ENCODE measurements at regions not wholly inside any gene's neighbourhood (a gene's known extent, or its start where the extent isn't known, plus 50 kb on each side); places are given as distances from the start of the nearest gene placed in this dataset.

DNA sequence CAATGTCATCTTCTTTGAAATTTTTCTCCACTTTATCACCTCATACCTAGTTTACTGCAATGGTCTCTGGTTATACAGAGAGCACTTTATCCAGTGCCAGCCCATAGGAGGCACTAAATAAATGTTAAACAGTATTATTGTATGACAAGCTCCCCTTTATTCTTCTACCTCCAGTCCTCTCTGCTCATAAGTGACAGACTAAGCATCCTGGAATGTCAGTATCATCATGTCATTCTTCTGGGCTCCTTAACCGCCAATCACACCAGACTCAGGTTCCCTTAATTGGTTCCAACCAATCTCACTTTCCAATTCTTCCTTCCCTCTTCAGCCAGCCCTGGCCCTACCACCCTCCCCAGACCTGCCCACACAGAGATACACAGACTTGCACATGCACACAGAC, 93.1 kb downstream of the RPL27A start:
- Mint-ChIP-seq H3K4me1 (peaks cover 0 to 3% (median 0%) of the 10 kb centered on the region in 4 donors), H3K27me3 (peaks cover 2 to 17% (median 6%) of the 10 kb centered on the region in 5 donors)

DNA sequence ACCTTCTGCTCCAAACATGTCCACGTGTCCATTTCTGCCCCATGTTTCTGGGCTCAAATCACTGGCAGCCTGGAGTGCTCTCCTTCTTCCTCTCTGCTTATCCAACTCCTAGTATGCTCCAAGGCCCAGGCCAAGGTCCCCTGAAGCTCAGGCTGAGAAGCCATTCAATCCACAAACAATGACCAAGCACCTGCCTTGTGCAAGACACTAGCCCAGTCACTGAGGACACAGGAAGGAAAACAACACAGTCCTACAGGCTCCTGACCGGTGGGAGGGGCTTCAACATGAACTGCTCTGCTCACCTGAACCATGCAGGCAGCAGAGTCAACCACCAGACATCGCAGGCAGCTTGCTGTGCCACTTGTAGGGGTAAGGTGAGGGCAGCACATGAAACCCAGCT, 93.6 kb downstream of the RPL27A start:
- no peak overlapping the region for H3K27ac Mint-ChIP-seq
- H3K4me1 Mint-ChIP-seq: peaks cover 0 to 3% (median 0%) of the 10 kb centered on the region in 4 donors
- H3K9me3 Mint-ChIP-seq: no peaks in the 10 kb centered on the region
- H3K36me3 Mint-ChIP-seq: no peaks in the 10 kb centered on the region
- ATAC-seq (no peak), DNase-seq (no peak)
- POLR2A ChIA-PET: no interaction called here
- no peak overlapping the region for H3K4me3 Mint-ChIP-seq
- peaks cover 2 to 22% (median 11%) of the 10 kb centered on the region in 5 donors for H3K27me3 Mint-ChIP-seq

More for the DNA sequence above, 93.1 kb downstream of the RPL27A start:
- Mint-ChIP-seq H3K4me3 (no peak overlapping the region), H3K9me3 (no peaks in the 10 kb centered on the region), H3K36me3 (no peaks in the 10 kb centered on the region), H3K27ac (no peak overlapping the region)
- ATAC-seq (no peak), DNase-seq (no peak)
- POLR2A ChIA-PET: no interaction called here

DNA sequence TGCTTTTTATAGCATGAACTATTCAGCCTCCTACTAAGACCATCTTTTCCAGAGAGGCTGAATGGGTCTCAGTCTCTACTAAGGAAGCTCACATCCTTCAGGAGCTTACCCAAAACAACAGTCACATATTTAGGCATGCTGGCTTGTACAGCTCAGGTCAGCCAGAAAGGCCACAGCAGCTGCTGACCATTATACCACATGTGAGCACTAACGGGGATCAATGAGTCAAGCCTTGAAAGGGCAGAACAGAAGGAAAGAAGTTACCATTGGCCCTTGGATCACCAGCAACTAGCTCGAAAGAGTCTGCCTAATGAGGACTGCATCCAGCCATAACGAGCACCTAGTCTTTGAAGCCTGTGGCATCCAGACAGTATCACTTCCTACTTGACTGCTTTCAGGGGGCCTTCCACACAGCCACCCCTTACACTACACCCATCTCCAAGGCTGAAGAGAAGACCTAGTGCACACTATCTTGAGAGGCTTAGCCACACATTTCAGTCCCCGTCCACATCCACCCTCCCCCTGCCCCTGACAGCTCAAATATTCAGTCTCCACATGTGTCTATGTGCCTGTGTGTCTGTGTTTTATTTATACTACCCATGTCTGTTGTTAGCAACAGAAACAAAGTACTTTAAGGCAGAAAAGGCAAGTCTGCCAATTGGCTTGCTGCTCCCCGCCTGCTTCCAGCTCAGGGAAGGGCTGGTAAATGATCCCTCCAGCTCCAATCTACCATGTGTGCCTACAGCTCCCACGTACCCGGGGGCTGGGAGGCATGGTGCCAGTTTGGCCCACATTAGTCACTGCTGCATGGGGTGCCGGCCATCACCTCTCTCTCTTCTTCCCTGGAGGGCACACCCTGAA, 95.5 kb downstream of the RPL27A start:
- H3K27me3 Mint-ChIP-seq: peaks cover 2 to 23% (median 14%) of the 10 kb centered on the region in 5 donors
- H3K36me3 Mint-ChIP-seq: no peaks in the 10 kb centered on the region
- ATAC-seq: no peak
- POLR2A ChIA-PET: no interaction called here
- no peak for DNase-seq
- peaks cover 0 to 3% (median 0%) of the 10 kb centered on the region in 4 donors for H3K4me1 Mint-ChIP-seq
- H3K4me3 Mint-ChIP-seq: no peak overlapping the region
- H3K9me3 Mint-ChIP-seq: no peaks in the 10 kb centered on the region
- H3K27ac Mint-ChIP-seq: no peak overlapping the region

- DNase-seq (no peak), ATAC-seq (no peak)
- no peak overlapping the region for H3K4me3 Mint-ChIP-seq
- POLR2A ChIA-PET: interaction anchor here (0.7 kb wide), 1 partner anchor 10 kb away, joined by 4 read pairs; no protein-coding TSS in a partner anchor
- H3K4me1 Mint-ChIP-seq: peaks cover 0 to 3% (median 0%) of the 10 kb centered on the region in 4 donors
- no peaks in the 10 kb centered on the region for H3K36me3 Mint-ChIP-seq
- H3K27ac Mint-ChIP-seq: no peak overlapping the region
- no peaks in the 10 kb centered on the region for H3K9me3 Mint-ChIP-seq
- H3K27me3 Mint-ChIP-seq: peaks cover 2 to 23% (median 14%) of the 10 kb centered on the region in 5 donors
Measured at GRCh38 chr11:8779107-8779506, 96.5 kb downstream of the RPL27A start.

DNA sequence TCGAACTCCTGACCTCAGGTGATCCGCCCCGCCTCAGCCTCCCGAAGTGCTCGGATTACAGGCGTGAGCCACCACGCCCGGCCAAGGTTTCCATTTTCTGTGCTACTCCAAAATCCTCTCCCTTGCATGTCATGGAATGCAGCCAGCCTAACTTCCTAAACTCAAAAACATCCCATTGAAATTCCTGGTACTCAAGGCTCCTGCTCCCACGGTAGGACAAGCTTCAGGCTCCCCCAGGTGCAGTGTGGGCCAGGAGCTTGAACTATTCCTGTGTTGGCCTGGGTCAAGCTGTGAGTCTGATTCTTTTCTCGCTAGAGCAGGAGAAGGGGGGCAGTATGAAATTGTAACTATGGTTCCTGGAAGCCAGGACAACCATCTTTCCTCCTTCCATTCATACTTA, 97.1 kb downstream of the RPL27A start:
- DNase-seq (no peak), ATAC-seq (no peak)
- no peak overlapping the region for H3K4me3 Mint-ChIP-seq
- POLR2A ChIA-PET: interaction anchor here (0.7 kb wide), 1 partner anchor 11 kb away, joined by 4 read pairs; no protein-coding TSS in a partner anchor
- peaks cover 2 to 23% (median 14%) of the 10 kb centered on the region in 5 donors for H3K27me3 Mint-ChIP-seq
- H3K9me3 Mint-ChIP-seq: no peaks in the 10 kb centered on the region
- H3K36me3 Mint-ChIP-seq: no peaks in the 10 kb centered on the region
- peaks cover 0 to 2% (median 0%) of the 10 kb centered on the region in 4 donors for H3K4me1 Mint-ChIP-seq
- H3K27ac Mint-ChIP-seq: no peak overlapping the region

DNA sequence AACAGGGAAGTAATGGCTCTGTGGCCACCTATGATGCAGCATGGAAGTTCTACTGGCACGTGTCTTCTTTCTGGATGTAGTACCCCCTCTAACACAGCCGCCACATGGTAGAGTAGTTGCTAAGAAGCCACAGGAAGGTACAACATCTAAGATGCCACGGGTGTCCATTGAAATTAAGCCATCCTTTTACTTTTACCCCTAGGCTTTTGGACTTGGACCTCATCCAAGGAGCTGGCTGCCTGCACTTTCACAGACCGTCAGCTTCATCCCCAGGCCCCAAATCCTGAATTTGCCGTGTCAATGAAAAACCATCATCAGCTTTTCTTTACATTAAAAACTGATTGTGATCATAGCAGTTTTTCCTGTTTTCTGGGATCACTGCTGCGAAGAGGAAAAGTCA, 102.4 kb downstream of the RPL27A start:
- no peak overlapping the region for H3K27ac Mint-ChIP-seq
- DNase-seq: no peak
- no peaks in the 10 kb centered on the region for H3K36me3 Mint-ChIP-seq
- POLR2A ChIA-PET: no interaction called here
- no peak for ATAC-seq
- no peaks in the 10 kb centered on the region for H3K9me3 Mint-ChIP-seq
- no peak overlapping the region for H3K4me3 Mint-ChIP-seq
- peaks cover 0 to 18% (median 11%) of the 10 kb centered on the region in 5 donors for H3K27me3 Mint-ChIP-seq
- peaks cover 0 to 4% (median 1%) of the 10 kb centered on the region in 4 donors for H3K4me1 Mint-ChIP-seq

- Mint-ChIP-seq H3K27me3 (peaks cover 0 to 15% (median 7%) of the 10 kb centered on the region in 5 donors), H3K36me3 (no peaks in the 10 kb centered on the region), H3K4me1 (peaks cover 0 to 4% (median 1%) of the 10 kb centered on the region in 4 donors), H3K27ac (no peak overlapping the region), H3K4me3 (no peak overlapping the region), H3K9me3 (no peaks in the 10 kb centered on the region)
- no peak for ATAC-seq
- DNase-seq: no peak
- POLR2A ChIA-PET: no interaction called here
Measured at GRCh38 chr11:8785457-8785856, 102.9 kb downstream of the RPL27A start.

- Mint-ChIP-seq H3K27me3 (peaks cover 0 to 10% (median 2%) of the 10 kb centered on the region in 5 donors), H3K9me3 (no peaks in the 10 kb centered on the region), H3K4me3 (no peak overlapping the region), H3K36me3 (no peaks in the 10 kb centered on the region), H3K4me1 (peaks cover 0 to 4% (median 1%) of the 10 kb centered on the region in 4 donors), H3K27ac (no peak overlapping the region)
- ATAC-seq (no peak), DNase-seq (no peak)
- POLR2A ChIA-PET: no interaction called here
Measured at GRCh38 chr11:8785998-8786397, 103.4 kb downstream of the RPL27A start.

- Mint-ChIP-seq H3K9me3 (no peaks in the 10 kb centered on the region), H3K27me3 (peaks cover 0 to 2% (median 0%) of the 10 kb centered on the region in 5 donors), H3K36me3 (no peaks in the 10 kb centered on the region), H3K4me3 (no peak overlapping the region), H3K27ac (no peak overlapping the region), H3K4me1 (peaks cover 0 to 4% (median 1%) of the 10 kb centered on the region in 4 donors)
- POLR2A ChIA-PET: no interaction called here
- DNase-seq (no peak), ATAC-seq (no peak)
Measured at GRCh38 chr11:8786933-8787332, 104.3 kb downstream of the RPL27A start.

GRCh38 chr11:8787372-8787771, 104.8 kb downstream of the RPL27A start:
- no peak for DNase-seq
- H3K27me3 Mint-ChIP-seq: peaks cover 0 to 2% (median 0%) of the 10 kb centered on the region in 5 donors
- POLR2A ChIA-PET: no interaction called here
- peaks cover 0 to 4% (median 1%) of the 10 kb centered on the region in 4 donors for H3K4me1 Mint-ChIP-seq
- no peaks in the 10 kb centered on the region for H3K9me3 Mint-ChIP-seq
- ATAC-seq: no peak
- no peak overlapping the region for H3K27ac Mint-ChIP-seq
- no peak overlapping the region for H3K4me3 Mint-ChIP-seq
- no peaks in the 10 kb centered on the region for H3K36me3 Mint-ChIP-seq

- Mint-ChIP-seq H3K36me3 (no peaks in the 10 kb centered on the region), H3K4me3 (no peak overlapping the region), H3K4me1 (peaks cover 0 to 4% (median 1%) of the 10 kb centered on the region in 4 donors), H3K9me3 (no peaks in the 10 kb centered on the region), H3K27ac (no peak overlapping the region), H3K27me3 (peaks cover 0 to 1% (median 0%) of the 10 kb centered on the region in 5 donors)
- POLR2A ChIA-PET: no interaction called here
- DNase-seq: no peak
- no peak for ATAC-seq
Measured at GRCh38 chr11:8788616-8789015, 106.0 kb downstream of the RPL27A start.

DNA sequence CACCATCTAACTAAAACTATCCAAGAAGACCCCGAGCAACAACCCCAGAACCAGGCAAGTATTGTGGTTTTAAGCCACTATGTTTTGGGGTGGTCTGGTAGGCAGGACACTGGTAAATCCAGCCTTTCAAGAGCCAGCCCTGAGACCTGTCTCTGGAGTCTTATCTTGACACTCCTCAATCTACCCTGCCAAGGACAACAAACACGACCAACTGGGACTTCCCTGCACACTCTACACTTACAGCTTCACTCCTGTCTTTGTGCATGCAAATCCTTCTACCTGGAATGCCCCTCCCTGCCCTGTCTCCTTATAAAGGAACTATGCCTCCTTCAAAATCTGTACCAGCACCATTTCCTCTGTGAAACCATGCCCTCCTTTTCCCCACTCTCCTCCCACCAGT, 107.3 kb downstream of the RPL27A start:
- Mint-ChIP-seq H3K4me3 (no peak overlapping the region), H3K4me1 (peaks cover 0 to 4% (median 1%) of the 10 kb centered on the region in 4 donors), H3K27ac (peak overlapping the region in 1 of 10 donors; percentile 10), H3K27me3 (peaks cover 0 to 1% (median 0%) of the 10 kb centered on the region in 5 donors), H3K36me3 (no peaks in the 10 kb centered on the region), H3K9me3 (no peaks in the 10 kb centered on the region)
- ATAC-seq: no peak
- POLR2A ChIA-PET: no interaction called here
- no peak for DNase-seq

DNA sequence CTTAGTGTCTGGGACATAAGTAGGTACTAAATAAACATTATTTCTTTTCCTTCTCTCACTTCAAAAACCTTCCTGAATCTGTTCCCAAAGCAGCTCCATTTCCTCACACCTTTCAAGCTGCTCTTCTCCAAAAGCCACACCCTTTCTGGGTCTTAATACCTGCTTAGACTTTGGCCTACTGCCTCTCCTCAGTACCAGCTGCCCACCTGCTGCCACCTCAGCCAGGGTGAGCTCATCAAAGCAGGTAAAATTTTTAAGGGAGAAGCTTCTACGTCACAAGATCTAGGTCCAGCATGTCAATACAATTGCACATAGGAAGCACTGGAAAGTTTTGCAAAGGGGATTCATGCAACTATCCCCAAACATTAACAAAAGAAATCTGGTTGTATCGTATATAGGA, 108.4 kb downstream of the RPL27A start:
- H3K4me1 Mint-ChIP-seq: peaks cover 0 to 4% (median 1%) of the 10 kb centered on the region in 4 donors
- ATAC-seq (no peak), DNase-seq (no peak)
- no peaks in the 10 kb centered on the region for H3K36me3 Mint-ChIP-seq
- H3K27me3 Mint-ChIP-seq: peaks cover 0 to 1% (median 0%) of the 10 kb centered on the region in 5 donors
- no peak overlapping the region for H3K4me3 Mint-ChIP-seq
- H3K27ac Mint-ChIP-seq: no peak overlapping the region
- POLR2A ChIA-PET: no interaction called here
- H3K9me3 Mint-ChIP-seq: no peaks in the 10 kb centered on the region
